OCI-LY3 (cell line): ENCODE measurements at regions not wholly inside any gene's neighbourhood (a gene's known extent, or its start where the extent isn't known, plus 50 kb on each side); places are given as distances from the start of the nearest gene placed in this dataset.

Experiments
- EZH2phosphoT487 ChIP-seq: fragments of 200-600 bp; shearing (Covaris generic); IDR thresholded peaks from 2 replicates; pipeline ENCODE4 v1.6.1; 2018; ENCODE audit warnings: antibody characterized with exemption, mixed run types, low read depth
- TF ChIP-seq, protein P1 (sequence below): fragments of 200-600, 300-600 bp; sonication (generic); IDR thresholded peaks from 2 replicates; pipeline ENCODE4 v1.5.1; 2014; ENCODE audit warnings: antibody characterized with exemption, low read length, low read depth

DNA sequence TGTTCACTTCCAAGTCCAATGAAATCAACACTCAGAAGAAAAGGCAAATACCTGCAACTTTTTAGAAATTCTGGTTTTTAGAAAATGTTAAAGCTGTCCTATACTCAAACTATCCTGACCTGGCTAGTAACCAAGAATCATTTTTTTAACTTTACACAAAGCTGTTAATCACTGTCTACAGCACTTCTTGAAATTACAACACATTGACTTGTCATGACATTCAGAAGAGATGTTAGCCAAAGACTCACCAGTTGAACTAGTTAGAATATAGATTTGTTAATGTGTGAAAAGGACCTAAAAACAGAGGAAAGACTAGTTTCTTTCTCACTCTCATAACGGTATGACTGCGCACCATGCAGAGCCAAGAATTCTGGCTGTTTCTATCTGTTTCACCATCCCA lies 98.8 kb downstream of the COX18 start:
- TF ChIP-seq, protein P1, sequence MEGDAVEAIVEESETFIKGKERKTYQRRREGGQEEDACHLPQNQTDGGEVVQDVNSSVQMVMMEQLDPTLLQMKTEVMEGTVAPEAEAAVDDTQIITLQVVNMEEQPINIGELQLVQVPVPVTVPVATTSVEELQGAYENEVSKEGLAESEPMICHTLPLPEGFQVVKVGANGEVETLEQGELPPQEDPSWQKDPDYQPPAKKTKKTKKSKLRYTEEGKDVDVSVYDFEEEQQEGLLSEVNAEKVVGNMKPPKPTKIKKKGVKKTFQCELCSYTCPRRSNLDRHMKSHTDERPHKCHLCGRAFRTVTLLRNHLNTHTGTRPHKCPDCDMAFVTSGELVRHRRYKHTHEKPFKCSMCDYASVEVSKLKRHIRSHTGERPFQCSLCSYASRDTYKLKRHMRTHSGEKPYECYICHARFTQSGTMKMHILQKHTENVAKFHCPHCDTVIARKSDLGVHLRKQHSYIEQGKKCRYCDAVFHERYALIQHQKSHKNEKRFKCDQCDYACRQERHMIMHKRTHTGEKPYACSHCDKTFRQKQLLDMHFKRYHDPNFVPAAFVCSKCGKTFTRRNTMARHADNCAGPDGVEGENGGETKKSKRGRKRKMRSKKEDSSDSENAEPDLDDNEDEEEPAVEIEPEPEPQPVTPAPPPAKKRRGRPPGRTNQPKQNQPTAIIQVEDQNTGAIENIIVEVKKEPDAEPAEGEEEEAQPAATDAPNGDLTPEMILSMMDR, result no peak
- TF ChIP-seq EZH2phosphoT487, result no peak
